Neuron (in vitro differentiated cells): ENCODE measurements at regions not wholly inside any gene's neighbourhood (a gene's known extent, or its start where the extent isn't known, plus 50 kb on each side); places are given as distances from the start of the nearest gene placed in this dataset.

ENCODE experiments used
- H2AFZ ChIP-seq: one replicate; pipeline ENCODE4 v1.6.1; 2013; ENCODE audit warnings: low read depth, mild to moderate bottlenecking, inconsistent platforms, low read length, moderate library complexity
- H3K27me3 ChIP-seq: one replicate; pipeline ENCODE4 v1.6.1; 2013; ENCODE audit warnings: low read length; ENCODE audit not compliant: insufficient read depth
- H3K36me3 ChIP-seq: one replicate; pipeline ENCODE4 v1.6.1; 2013; ENCODE audit warnings: low read length; ENCODE audit not compliant: insufficient read depth
- H3K4me1 ChIP-seq: one replicate; pipeline ENCODE4 v1.6.1; 2013; ENCODE audit warnings: low read length; ENCODE audit not compliant: insufficient read depth
- H3K4me3 ChIP-seq: 2 replicates; pipeline ENCODE4 v1.5.1; 2013; ENCODE audit warnings: mild to moderate bottlenecking, low read length, moderate library complexity
- H3K9me3 ChIP-seq: one replicate; pipeline ENCODE4 v1.6.1; 2013; ENCODE audit warnings: low read length

DNA sequence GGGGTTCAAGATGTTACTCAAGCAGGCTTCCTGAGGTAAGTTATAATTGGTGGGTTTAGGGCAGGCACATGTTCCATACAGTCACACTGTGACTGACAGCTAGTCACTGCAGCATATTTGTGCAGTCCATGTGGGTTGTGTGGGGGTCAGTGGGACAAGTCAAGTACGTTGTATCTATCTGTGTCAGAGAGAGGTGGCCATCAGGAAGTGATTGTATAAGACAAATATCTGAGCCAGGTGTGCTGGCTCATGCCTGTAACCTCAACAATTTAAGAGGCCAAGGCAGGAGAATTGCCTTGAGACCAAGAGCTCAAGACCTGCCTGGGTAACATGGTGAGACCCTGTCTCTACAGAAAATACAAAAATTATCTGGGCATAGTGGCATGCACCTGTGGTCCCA, 509.3 kb downstream of the CENPC start:
- H2AFZ ChIP-seq, result no peak overlapping the region
- no peaks in the 10 kb centered on the region for H3K9me3 ChIP-seq
- no peaks in the 10 kb centered on the region for H3K36me3 ChIP-seq
- no peaks in the 10 kb centered on the region for H3K27me3 ChIP-seq
- H3K4me1 ChIP-seq, result no peaks in the 10 kb centered on the region
- no peak overlapping the region for H3K4me3 ChIP-seq

DNA sequence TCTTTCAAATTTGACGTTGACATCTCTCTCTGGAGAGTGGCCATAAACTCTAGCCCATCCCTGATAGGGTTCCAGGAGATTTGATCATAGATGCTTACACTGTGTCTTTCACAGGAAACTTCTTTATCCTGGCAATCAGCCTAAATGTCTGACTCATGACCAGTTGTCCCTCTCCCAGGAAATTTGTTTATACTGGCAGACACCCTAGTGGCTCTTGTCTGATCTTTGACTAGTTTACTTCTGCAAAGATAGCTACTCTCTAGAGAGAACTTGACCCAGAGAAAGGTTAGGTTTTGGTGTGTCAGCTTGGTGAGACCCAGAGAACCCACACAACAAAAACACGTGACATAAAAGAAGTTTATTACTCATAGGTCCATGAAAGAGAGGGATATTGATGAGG, 509.8 kb downstream of the CENPC start:
- no peaks in the 10 kb centered on the region for H3K9me3 ChIP-seq
- no peaks in the 10 kb centered on the region for H3K36me3 ChIP-seq

DNA sequence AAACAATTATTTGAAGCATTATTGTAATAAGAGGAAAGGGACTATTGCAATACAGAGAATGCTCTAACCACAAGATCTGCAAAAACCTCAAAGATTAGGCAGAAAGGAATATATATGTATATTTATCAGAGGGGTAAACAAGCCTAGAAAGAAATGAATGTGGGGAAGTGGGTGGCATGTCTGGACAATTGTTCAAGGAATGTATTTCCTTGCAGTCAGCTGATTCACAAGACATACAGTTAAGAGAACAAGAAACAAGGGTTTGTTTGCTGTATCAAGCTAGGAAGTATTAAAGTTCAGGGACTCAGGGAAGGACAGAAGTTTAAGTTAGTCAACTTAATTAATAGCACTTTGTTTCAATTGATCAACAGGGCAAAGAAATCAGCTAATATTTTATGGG, 514.7 kb downstream of the CENPC start:
- Histone ChIP-seq H3K9me3 (no peaks in the 10 kb centered on the region), H3K4me3 (no peak overlapping the region), H3K4me1 (no peaks in the 10 kb centered on the region), H3K27me3 (no peaks in the 10 kb centered on the region), H3K36me3 (no peaks in the 10 kb centered on the region), H2AFZ (no peak overlapping the region)

More for the DNA sequence above, 509.8 kb downstream of the CENPC start:
- Histone ChIP-seq H2AFZ (no peak overlapping the region), H3K27me3 (no peaks in the 10 kb centered on the region), H3K4me3 (no peak overlapping the region), H3K4me1 (no peaks in the 10 kb centered on the region)

DNA sequence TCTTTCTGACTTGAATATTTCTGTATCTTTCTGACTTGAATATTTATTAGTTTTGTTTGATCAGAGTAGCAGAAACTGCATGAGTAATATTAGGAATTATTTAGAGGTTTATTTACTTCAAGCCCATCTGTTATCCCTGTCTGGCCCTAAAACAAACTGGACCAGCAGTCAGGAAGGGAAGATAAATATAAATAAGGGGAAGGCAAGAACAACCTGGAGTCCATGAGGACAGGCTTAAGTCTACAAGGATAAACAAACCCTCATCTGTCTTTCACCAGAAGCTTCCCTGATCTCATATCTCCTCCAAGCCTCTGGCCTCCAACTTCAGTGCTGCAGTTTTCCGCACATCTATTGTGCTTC, 524.9 kb downstream of the CENPC start:
- Histone ChIP-seq H3K4me1 (no peaks in the 10 kb centered on the region), H3K36me3 (no peaks in the 10 kb centered on the region), H3K27me3 (no peaks in the 10 kb centered on the region), H2AFZ (no peak overlapping the region), H3K9me3 (peaks cover 3% of the 10 kb centered on the region), H3K4me3 (no peak overlapping the region)

DNA sequence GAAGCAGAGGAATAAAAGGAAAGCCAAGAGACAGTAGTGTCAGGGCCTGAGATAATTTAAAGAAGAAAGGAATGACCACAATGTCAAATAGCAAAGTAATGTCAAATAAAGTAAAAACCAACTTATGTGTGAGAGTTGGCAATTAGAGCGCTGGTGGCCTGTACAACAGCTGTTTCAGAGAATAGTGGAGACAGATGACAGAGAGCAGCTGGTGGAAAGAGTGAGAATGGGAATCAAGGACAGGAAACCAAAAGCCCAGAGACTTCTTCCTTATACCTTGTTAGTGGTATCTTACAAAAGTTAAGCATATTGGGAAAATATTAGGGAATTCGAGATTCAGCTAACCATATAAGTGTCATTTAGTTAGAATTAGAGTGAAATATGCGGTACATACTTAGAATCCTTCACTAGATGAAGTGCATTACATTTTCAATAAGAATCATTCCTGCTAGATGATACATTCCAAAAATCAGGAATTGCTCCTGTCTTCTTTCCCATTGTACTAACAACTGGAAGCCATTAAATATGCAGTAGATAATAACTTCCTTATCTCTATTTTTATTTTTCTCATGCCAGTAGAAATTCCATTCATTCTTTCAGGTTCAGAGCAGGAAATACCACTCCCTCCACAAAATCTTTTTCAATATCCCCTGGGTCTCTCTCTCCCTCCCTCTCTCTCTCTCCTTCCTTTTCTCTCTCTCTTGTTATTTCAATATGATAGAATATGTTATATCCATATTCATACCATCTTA, 525.4 kb downstream of the CENPC start:
- no peaks in the 10 kb centered on the region for H3K27me3 ChIP-seq
- peaks cover under 1% of the 10 kb centered on the region for H3K4me1 ChIP-seq
- no peak overlapping the region for H3K4me3 ChIP-seq
- H3K36me3 ChIP-seq, result no peaks in the 10 kb centered on the region
- H3K9me3 ChIP-seq, result peaks cover 3% of the 10 kb centered on the region
- no peak overlapping the region for H2AFZ ChIP-seq

DNA sequence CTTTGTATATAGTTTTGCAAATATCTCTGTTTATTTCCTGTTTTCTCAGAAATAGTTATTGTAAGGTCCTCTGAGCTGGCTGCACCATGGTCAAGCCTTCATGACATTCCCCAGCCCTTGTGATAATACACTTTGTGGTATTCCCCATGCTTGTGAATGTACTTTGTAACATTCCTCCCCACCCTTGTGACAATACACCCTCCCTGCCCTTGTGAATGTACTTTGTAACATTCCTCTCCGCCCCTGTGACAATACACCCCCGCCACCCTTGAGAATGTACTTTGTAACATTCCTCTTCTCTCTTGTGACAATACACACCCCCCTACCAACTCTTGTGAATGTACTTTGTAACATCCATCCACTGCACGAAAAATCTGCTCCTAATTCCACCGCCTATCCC, 530.7 kb downstream of the CENPC start:
- no peaks in the 10 kb centered on the region for H3K36me3 ChIP-seq
- peaks cover 3% of the 10 kb centered on the region for H3K9me3 ChIP-seq
- H3K4me1 ChIP-seq, result peaks cover 2% of the 10 kb centered on the region
- no peak overlapping the region for H2AFZ ChIP-seq
- H3K4me3 ChIP-seq, result no peak overlapping the region
- H3K27me3 ChIP-seq, result no peaks in the 10 kb centered on the region

DNA sequence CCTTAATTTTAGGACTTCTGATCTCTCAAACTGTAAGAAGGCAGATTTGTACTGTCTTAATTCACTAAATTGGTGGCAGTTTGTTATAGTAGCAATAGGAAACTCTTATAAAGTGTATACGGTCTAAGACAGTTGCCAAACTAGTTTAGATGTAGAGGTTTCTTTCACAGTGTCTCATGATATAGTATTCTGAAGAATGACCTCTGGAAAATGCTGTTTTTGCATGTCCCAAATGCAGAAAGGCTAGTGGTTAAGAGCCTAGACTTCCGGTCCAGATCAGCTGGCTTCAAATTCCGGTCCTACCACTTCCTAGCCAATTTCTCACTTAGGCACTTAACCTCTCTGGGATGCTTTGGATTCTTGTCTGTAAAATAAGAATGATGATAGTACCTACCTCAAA, 538.5 kb downstream of the CENPC start:
- no peak overlapping the region for H3K4me3 ChIP-seq
- no peaks in the 10 kb centered on the region for H3K4me1 ChIP-seq
- H3K27me3 ChIP-seq, result no peaks in the 10 kb centered on the region
- no peaks in the 10 kb centered on the region for H3K9me3 ChIP-seq
- H2AFZ ChIP-seq, result no peak overlapping the region
- H3K36me3 ChIP-seq, result no peaks in the 10 kb centered on the region

DNA sequence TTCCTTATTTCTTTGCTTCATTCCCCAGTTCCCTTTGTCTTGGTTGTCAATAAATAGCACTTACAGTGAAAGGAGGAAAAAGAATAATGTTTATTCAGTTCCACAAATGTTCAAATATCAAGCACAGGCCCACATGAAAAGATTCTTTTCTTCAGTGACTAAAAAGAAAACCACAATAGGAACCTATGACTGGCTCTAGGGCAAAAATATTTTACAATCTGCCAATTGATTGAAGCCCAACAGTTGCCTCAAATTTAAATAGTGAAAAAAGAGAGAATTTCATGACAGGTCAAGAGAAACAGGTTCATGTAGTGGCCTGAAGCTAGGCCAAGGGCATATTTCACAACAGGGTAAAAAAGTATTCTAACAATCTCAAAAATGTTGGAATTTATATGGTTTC, 553.8 kb downstream of the CENPC start:
- no peaks in the 10 kb centered on the region for H3K4me1 ChIP-seq
- no peaks in the 10 kb centered on the region for H3K36me3 ChIP-seq
- H3K4me3 ChIP-seq, result no peak overlapping the region
- no peak overlapping the region for H2AFZ ChIP-seq
- H3K27me3 ChIP-seq, result no peaks in the 10 kb centered on the region
- H3K9me3 ChIP-seq, result no peaks in the 10 kb centered on the region

DNA sequence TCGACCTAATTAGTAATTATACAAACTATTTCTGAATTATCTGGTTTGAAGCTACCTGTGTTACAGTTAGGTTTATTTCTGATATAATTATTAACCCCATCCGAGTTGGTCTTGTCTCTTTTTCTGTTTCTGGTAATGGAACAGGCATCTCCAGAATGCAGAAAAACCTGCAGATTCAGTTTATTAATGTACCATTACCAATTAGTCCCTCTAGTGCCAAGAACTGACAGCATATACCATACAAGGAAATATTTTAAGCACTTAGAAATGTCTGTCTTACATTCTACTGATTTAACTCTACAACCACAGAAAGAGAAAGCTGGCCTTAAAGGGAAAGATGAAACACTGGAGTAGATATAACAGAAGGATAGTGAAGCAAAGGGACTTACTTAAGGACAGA, 570.6 kb downstream of the CENPC start:
- Histone ChIP-seq H3K36me3 (no peaks in the 10 kb centered on the region), H3K4me1 (no peaks in the 10 kb centered on the region), H3K27me3 (no peaks in the 10 kb centered on the region), H2AFZ (no peak overlapping the region), H3K9me3 (no peaks in the 10 kb centered on the region), H3K4me3 (no peak overlapping the region)

DNA sequence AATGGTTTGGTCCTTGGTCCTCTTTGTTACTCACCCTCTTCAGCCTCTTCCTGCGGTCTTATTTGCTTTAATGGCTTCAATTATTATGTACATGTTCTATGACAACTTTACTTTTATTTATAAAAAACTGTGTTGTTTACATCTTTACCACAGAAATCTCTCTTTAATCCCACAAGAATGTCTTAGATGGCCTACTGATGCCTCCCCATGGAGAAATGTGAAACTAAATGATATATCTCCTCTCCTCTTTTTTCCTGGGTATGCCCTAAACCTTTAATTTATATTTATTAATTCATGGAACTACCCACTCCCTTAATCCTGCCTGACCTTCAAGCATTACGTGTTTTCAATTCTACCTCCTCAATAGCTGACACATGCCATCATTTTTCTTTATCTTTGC, 573.2 kb downstream of the CENPC start:
- Histone ChIP-seq H3K36me3 (no peaks in the 10 kb centered on the region), H3K9me3 (no peaks in the 10 kb centered on the region), H3K4me3 (no peak overlapping the region), H3K4me1 (no peaks in the 10 kb centered on the region), H3K27me3 (no peaks in the 10 kb centered on the region), H2AFZ (no peak overlapping the region)

DNA sequence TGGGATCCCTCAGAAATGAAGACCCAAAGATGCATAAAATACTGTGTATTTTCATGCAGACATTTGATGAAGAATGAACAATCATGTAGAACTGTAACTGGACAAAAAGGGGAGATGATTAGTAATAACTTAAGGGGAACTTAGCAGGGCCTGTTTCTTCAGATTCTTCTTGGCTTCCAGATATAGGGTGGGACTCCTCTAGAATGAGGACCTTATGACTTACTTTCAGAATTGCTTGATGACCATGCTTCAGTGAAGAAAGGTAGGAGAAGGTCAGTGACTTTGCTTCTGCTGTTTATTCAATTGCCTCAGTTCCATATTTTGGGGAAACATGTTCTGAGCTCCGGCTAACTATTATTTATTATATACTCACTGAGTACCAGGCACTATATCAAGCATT, 580.8 kb downstream of the CENPC start:
- H2AFZ ChIP-seq, result no peak overlapping the region
- H3K4me3 ChIP-seq, result no peak overlapping the region
- no peaks in the 10 kb centered on the region for H3K9me3 ChIP-seq
- no peaks in the 10 kb centered on the region for H3K4me1 ChIP-seq
- no peaks in the 10 kb centered on the region for H3K27me3 ChIP-seq
- no peaks in the 10 kb centered on the region for H3K36me3 ChIP-seq

DNA sequence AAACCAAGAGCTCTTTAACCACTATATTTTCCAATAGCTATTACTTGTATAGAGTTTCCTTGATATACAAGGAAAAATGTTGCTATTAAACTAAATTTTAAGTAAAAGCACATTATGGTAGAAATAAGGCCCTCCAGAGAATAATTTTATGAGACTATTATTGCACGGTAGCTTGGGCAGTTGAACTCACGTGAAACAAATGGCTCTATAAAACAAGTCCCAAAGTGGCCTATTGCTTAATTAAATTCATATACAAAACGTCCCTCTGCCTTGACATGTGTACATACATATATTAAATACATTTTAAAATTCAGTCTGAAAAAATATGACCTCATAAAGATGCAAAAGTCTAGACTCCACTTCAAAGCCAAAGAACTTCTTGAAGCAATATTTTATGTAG, 582.2 kb downstream of the CENPC start:
- no peaks in the 10 kb centered on the region for H3K36me3 ChIP-seq
- no peaks in the 10 kb centered on the region for H3K4me1 ChIP-seq
- H3K9me3 ChIP-seq, result no peaks in the 10 kb centered on the region
- no peak overlapping the region for H2AFZ ChIP-seq
- H3K27me3 ChIP-seq, result no peaks in the 10 kb centered on the region
- H3K4me3 ChIP-seq, result no peak overlapping the region

DNA sequence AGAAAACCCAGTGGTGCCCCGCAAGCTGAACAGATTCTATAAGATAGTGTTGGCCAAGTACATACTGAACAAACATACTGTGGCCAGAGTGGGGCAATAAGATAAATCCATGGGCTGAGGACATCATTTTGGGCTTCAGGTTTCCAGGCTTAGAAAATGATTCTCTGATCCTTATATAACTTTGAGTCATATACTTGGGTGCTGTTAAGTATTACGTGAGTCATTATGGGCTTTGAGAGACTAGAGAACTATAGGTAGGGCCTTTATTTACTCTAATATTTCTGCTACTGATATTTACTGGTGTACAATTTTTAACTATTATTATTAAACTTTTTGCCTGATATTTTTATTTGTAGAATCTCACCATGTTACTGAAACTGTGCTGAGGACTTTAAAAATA, 586.1 kb downstream of the CENPC start:
- Histone ChIP-seq H3K36me3 (no peaks in the 10 kb centered on the region), H3K27me3 (no peaks in the 10 kb centered on the region), H2AFZ (no peak overlapping the region), H3K4me3 (no peak overlapping the region), H3K9me3 (no peaks in the 10 kb centered on the region), H3K4me1 (no peaks in the 10 kb centered on the region)

DNA sequence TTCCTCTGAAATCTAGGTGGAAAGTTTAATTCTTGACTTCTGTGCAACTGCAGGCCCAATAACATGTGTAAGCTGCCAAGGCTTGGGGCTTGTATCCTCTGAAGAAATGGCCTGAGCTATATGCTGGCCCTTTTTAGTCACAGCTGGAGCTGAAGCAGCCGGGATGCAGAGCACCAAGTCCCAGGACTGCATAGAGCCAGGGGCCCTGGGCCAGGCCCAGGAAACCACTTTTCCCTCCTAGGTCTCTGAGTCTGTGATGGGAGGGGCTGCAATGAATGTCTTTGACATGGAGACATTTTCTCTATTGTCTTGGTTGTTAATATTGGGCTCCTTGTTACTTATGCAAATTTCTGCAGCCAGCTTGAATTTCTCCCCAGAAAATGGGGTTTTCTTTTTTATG, 588.5 kb downstream of the CENPC start:
- no peaks in the 10 kb centered on the region for H3K27me3 ChIP-seq
- no peak overlapping the region for H2AFZ ChIP-seq
- no peaks in the 10 kb centered on the region for H3K4me1 ChIP-seq
- H3K4me3 ChIP-seq, result no peak overlapping the region
- H3K36me3 ChIP-seq, result no peaks in the 10 kb centered on the region
- no peaks in the 10 kb centered on the region for H3K9me3 ChIP-seq
